PC-3 (cell line): ENCODE measurements at regions not wholly inside any gene's neighbourhood (a gene's known extent, or its start where the extent isn't known, plus 50 kb on each side); places are given as distances from the start of the nearest gene placed in this dataset.

Experiments used
- EZH2 ChIP-seq: fragments of 300-600 bp; sonication (generic); IDR thresholded peaks from one replicate; pipeline ENCODE4 v1.6.1; 2017; ENCODE audit warnings: antibody characterized with exemption, mild to moderate bottlenecking, low read length; ENCODE audit not compliant: unreplicated experiment
- TF ChIP-seq, protein P1 (sequence below): fragments of 300-600 bp; sonication (generic); conservative IDR thresholded peaks from 2 replicates; pipeline ENCODE4 v1.5.1; 2017; ENCODE audit warnings: antibody characterized with exemption, low read depth, mild to moderate bottlenecking, low read length

- TF ChIP-seq, protein P1, sequence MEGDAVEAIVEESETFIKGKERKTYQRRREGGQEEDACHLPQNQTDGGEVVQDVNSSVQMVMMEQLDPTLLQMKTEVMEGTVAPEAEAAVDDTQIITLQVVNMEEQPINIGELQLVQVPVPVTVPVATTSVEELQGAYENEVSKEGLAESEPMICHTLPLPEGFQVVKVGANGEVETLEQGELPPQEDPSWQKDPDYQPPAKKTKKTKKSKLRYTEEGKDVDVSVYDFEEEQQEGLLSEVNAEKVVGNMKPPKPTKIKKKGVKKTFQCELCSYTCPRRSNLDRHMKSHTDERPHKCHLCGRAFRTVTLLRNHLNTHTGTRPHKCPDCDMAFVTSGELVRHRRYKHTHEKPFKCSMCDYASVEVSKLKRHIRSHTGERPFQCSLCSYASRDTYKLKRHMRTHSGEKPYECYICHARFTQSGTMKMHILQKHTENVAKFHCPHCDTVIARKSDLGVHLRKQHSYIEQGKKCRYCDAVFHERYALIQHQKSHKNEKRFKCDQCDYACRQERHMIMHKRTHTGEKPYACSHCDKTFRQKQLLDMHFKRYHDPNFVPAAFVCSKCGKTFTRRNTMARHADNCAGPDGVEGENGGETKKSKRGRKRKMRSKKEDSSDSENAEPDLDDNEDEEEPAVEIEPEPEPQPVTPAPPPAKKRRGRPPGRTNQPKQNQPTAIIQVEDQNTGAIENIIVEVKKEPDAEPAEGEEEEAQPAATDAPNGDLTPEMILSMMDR, result no peak
- TF ChIP-seq EZH2, result no peak
These were observed 236.1 kb upstream of the BMPER start for GRCh38 chr7:33669251-33669670.
